CD4-positive, alpha-beta T cell treated with Interleukin-2 at 100 ng/mL for 4 hours (primary cell): ENCODE measurements at regions not wholly inside any gene's neighbourhood (a gene's known extent, or its start where the extent isn't known, plus 50 kb on each side); places are given as distances from the start of the nearest gene placed in this dataset.

ENCODE experiments used
- DNase-seq: peaks from one replicate; pipeline ENCODE4 v3.0.0-alpha.2; 2020; ENCODE audit warnings: low spot score

DNA sequence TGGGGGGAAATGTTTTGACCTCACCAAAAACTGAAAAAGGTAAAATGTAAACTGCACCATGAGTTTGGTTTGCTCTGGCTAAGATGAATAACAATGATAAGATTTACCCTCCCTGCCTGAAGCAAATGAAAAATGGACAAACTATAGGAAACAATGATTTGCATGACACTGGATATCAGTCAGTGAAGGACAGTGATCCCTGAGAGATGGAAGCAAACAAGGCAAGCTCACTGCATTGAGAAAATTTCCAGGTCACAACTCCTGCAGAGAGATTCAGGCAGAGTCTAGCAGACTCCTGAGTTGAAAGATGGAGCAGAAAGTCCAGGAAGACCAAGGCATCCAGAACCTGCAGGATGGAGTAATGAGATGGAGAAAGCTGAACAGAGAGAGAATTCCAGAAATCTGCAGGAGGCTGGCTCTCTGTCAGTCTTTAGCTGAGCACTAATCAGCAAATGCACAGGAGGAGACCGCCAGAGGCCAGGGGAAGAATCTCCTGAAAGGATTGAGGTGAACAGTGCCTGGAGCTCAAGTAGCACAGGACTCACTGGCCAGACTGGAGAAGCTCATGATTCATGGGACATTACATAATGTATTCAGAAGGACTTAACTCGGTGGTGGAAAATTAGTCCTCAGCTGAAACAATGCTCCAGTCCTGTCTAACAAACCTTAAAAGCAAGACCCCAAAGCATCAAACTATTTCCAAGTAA, 51.2 kb upstream of the PALS2 start:
- DNase-seq, result no peak
